Hepatocyte (in vitro differentiated cells): ENCODE measurements at regions not wholly inside any gene's neighbourhood (a gene's known extent, or its start where the extent isn't known, plus 50 kb on each side); places are given as distances from the start of the nearest gene placed in this dataset.
"Not testable (repeated sequence)": the region's sequence is repeated elsewhere in the genome, so short reads cannot be mapped to it uniquely, and the experiment has no call there.

Source experiments
- DNase-seq: peaks from one replicate; pipeline ENCODE4 v3.0.0-alpha.2; 2016; ENCODE audit warnings: low spot score
- H2AFZ ChIP-seq: fragments of 200-600 bp; sonication (generic); 2 replicates; pipeline ENCODE4 v1.6.0; 2016; ENCODE audit warnings: antibody characterized with exemption, mild to moderate bottlenecking
- H3K27ac ChIP-seq: fragments of 200-600 bp; sonication (generic); 2 replicates; pipeline ENCODE4 v1.5.1; 2016; ENCODE audit warnings: mild to moderate bottlenecking
- H3K27me3 ChIP-seq: fragments of 200-600 bp; sonication (generic); 2 replicates; pipeline ENCODE4 v1.6.1; 2016
- H3K36me3 ChIP-seq: fragments of 200-600 bp; sonication (generic); replicated peaks from 2 replicates; pipeline ENCODE4 v1.5.1; 2016; ENCODE audit warnings: low read depth; ENCODE audit not compliant: insufficient read depth
- H3K4me1 ChIP-seq: fragments of 200-600 bp; sonication (generic); 2 replicates; pipeline ENCODE4 v1.5.1; 2016; ENCODE audit warnings: mild to moderate bottlenecking, moderate library complexity; ENCODE audit not compliant: insufficient read depth
- H3K4me2 ChIP-seq: fragments of 200-600 bp; sonication (generic); 2 replicates; pipeline ENCODE4 v1.6.0; 2016
- H3K4me3 ChIP-seq: fragments of 200-600 bp; sonication (generic); 2 replicates; pipeline ENCODE4 v1.5.1; 2016; ENCODE audit warnings: mild to moderate bottlenecking
- H3K79me2 ChIP-seq: fragments of 200-600 bp; sonication (generic); 2 replicates; pipeline ENCODE4 v1.6.0; 2017; ENCODE audit warnings: mild to moderate bottlenecking
- H3K9me2 ChIP-seq: fragments of 200-600 bp; sonication (generic); replicated peaks from 2 replicates; pipeline ENCODE4 v1.6.0; 2017; ENCODE audit warnings: mild to moderate bottlenecking; ENCODE audit not compliant: insufficient read depth
- H3K9me3 ChIP-seq: fragments of 200-600 bp; sonication (generic); 2 replicates; pipeline ENCODE4 v1.5.1; 2016; ENCODE audit warnings: low read depth, mild to moderate bottlenecking
- H4K20me1 ChIP-seq: fragments of 200-600 bp; sonication (generic); 2 replicates; pipeline ENCODE4 v1.6.0; 2016; ENCODE audit warnings: mild to moderate bottlenecking; ENCODE audit not compliant: insufficient read depth, poor library complexity, severe bottlenecking
- CTCF ChIP-seq: fragments of 200-600 bp; sonication (generic); IDR thresholded peaks from 2 replicates; pipeline ENCODE4 v1.5.1; 2016; ENCODE audit warnings: antibody characterized with exemption, mild to moderate bottlenecking; ENCODE audit not compliant: poor library complexity
- EZH2 ChIP-seq: fragments of 200-600 bp; sonication (generic); IDR thresholded peaks from 2 replicates; pipeline ENCODE4 v1.6.1; 2016; ENCODE audit warnings: antibody characterized with exemption, mild to moderate bottlenecking, borderline replicate concordance
- EZH2phosphoT487 ChIP-seq: fragments of 200-600 bp; sonication (generic); IDR thresholded peaks from one replicate; pipeline ENCODE4 v1.6.1; 2018; ENCODE audit warnings: antibody characterized with exemption, mild to moderate bottlenecking, low read depth, moderate library complexity; ENCODE audit not compliant: unreplicated experiment, severe bottlenecking
- WGBS: methylation state at CpG from one replicate; pipeline ENCODE4 v1.1.6; 2016; ENCODE audit warnings: low lambda C conversion rate; ENCODE audit errors: missing lambda C conversion rate; 5-methylcytosine and 5-hydroxymethylcytosine counted together

- no peaks in the 10 kb centered on the region for H3K36me3 ChIP-seq
- no peaks in the 10 kb centered on the region for H3K4me1 ChIP-seq
- no peaks in the 10 kb centered on the region for H3K27me3 ChIP-seq
- no peaks in the 10 kb centered on the region for H3K9me3 ChIP-seq
- H3K27ac ChIP-seq, result no peak overlapping the region
- no peaks in the 10 kb centered on the region for H3K79me2 ChIP-seq
- no peak overlapping the region for H2AFZ ChIP-seq
- no peak for DNase-seq
- WGBS, result 85% methylated on average over 5 of the region's 5 CpGs
- no peaks in the 10 kb centered on the region for H4K20me1 ChIP-seq
- H3K4me3 ChIP-seq, result no peak overlapping the region
- no peak overlapping the region for H3K4me2 ChIP-seq
- no peaks in the 10 kb centered on the region for H3K9me2 ChIP-seq
- no peak for TF ChIP-seq EZH2
- no peak for TF ChIP-seq CTCF
- no peak for TF ChIP-seq EZH2phosphoT487
These were observed 102.8 kb upstream of the VSTM2A start for GRCh38 chr7:54439391-54439790.

- H2AFZ ChIP-seq, H3K4me2 ChIP-seq, H3K27me3 ChIP-seq, DNase-seq, H3K36me3 ChIP-seq, H4K20me1 ChIP-seq, H3K9me3 ChIP-seq, H3K4me3 ChIP-seq, H3K4me1 ChIP-seq, H3K27ac ChIP-seq, H3K79me2 ChIP-seq, H3K9me2 ChIP-seq: not testable (repeated sequence)
- 94% methylated on average over 28 of the region's 34 CpGs for WGBS
These were observed 98.0 kb upstream of the VSTM2A start for GRCh38 chr7:54444046-54444686.

GRCh38 chr7:54453168-54453567, 89.0 kb upstream of the VSTM2A start:
- H3K79me2 ChIP-seq, H3K36me3 ChIP-seq, H2AFZ ChIP-seq, H4K20me1 ChIP-seq, H3K9me3 ChIP-seq, DNase-seq, H3K4me2 ChIP-seq, H3K4me1 ChIP-seq, H3K4me3 ChIP-seq, H3K9me2 ChIP-seq, H3K27me3 ChIP-seq, H3K27ac ChIP-seq: not testable (repeated sequence)
- WGBS, result 71% methylated on average over 1 of the region's 1 CpG

GRCh38 chr7:54454700-54455099, 87.5 kb upstream of the VSTM2A start:
- DNase-seq, H4K20me1 ChIP-seq, H2AFZ ChIP-seq, H3K9me2 ChIP-seq, H3K27me3 ChIP-seq, H3K36me3 ChIP-seq, H3K4me2 ChIP-seq, H3K4me1 ChIP-seq, H3K79me2 ChIP-seq, H3K4me3 ChIP-seq, H3K9me3 ChIP-seq, H3K27ac ChIP-seq: not testable (repeated sequence)
- WGBS, result 72% methylated on average over 6 of the region's 6 CpGs

- Histone ChIP-seq H4K20me1 (no peaks in the 10 kb centered on the region), H3K9me3 (no peaks in the 10 kb centered on the region), H3K4me2 (no peak overlapping the region), H3K36me3 (no peaks in the 10 kb centered on the region), H3K4me3 (no peak overlapping the region), H3K27ac (no peak overlapping the region), H2AFZ (no peak overlapping the region), H3K9me2 (no peaks in the 10 kb centered on the region), H3K27me3 (no peaks in the 10 kb centered on the region), H3K4me1 (no peaks in the 10 kb centered on the region), H3K79me2 (no peaks in the 10 kb centered on the region)
- TF ChIP-seq EZH2phosphoT487, result no peak
- no peak for TF ChIP-seq CTCF
- no peak for TF ChIP-seq EZH2
- DNase-seq, result no peak
These were observed 77.1 kb upstream of the VSTM2A start for GRCh38 chr7:54465095-54465494.
